ENCODE measurements at regions not wholly inside any gene's neighbourhood (a gene's known extent, or its start where the extent isn't known, plus 50 kb on each side); places are given as distances from the start of the nearest gene placed in this dataset.

- H3K79me2 ChIP-seq (ENCODE audit: control insufficient read depth, insufficient read depth, low read length) = no peaks in the 10 kb centered on the region
- intact Hi-C loops (cut with micrococcal nuclease) = no loop called here
- DNase-seq (ENCODE audit: extremely low read depth in 1 of 4, low spot score in 3 of 4) = no peak
- H2AFZ ChIP-seq (ENCODE audit: low read depth, low read length) = no peak overlapping the region
- H3K4me3 ChIP-seq = no peak overlapping the region
- H4K20me1 ChIP-seq (replicated peaks; ENCODE audit: control insufficient read depth, insufficient read depth, low read length) = no peaks in the 10 kb centered on the region
- POLR2A ChIA-PET = no interaction called here
- no peaks in the 10 kb centered on the region for H3K4me1 ChIP-seq (replicated peaks in 1 of 2; ENCODE audit: control insufficient read depth in 2 of 2, insufficient read depth in 2 of 2, low read length in 2 of 2)
- FAIRE-seq = no peak
- H3K9me1 ChIP-seq (ENCODE audit: control insufficient read depth, insufficient read depth, low read length) = no peaks in the 10 kb centered on the region
- CTCF ChIA-PET (ENCODE audit: low intra/inter-chr PET ratio) = no interaction called here
- ATAC-seq = no peak
- H3K4me2 ChIP-seq (ENCODE audit: insufficient read depth, low read length) = no peak overlapping the region
- H3K27me3 ChIP-seq (ENCODE audit: control insufficient read depth in 2 of 2, insufficient read depth in 2 of 2, low read length in 2 of 2) = no peaks in the 10 kb centered on the region
- WGBS (ENCODE audit: insufficient coverage, low coverage, missing lambda C conversion rate) = 3% methylated on average over 4 of the region's 4 CpGs
- BruUV-seq (replicated peaks) = no TSS peak
- H3K27ac ChIP-seq (ENCODE audit: extremely low read depth, low read depth, low read length) = no peak overlapping the region
- no peaks in the 10 kb centered on the region for H3K9me3 ChIP-seq (replicated peaks; ENCODE audit: control insufficient read depth, insufficient read depth, low read depth, low read length)
- TF ChIP-seq NR2C1 (IDR thresholded peaks at IDR 0.05) (no peak), NR2C1 (tag; IDR thresholded peaks at IDR 0.05) (no peak), TCF7 (IDR thresholded peaks at IDR 0.05; ENCODE audit: borderline replicate concordance) (no peak), DEAF1 (CRISPR knock-in tag; IDR thresholded peaks at IDR 0.05) (no peak), MIER1 (IDR thresholded peaks at IDR 0.05; ENCODE audit: low read depth) (no peak)
- H3K36me3 ChIP-seq (ENCODE audit: control insufficient read depth, insufficient read depth, low read length) = no peaks in the 10 kb centered on the region
- in situ Hi-C loops (cut with MboI) = no loop called here
- H3K9ac ChIP-seq (ENCODE audit: insufficient read depth in 1 of 2, low read depth in 2 of 2, low read length in 2 of 2) = no peak overlapping the region
These were observed 526.8 kb upstream of the GOT2 start for GRCh38 chr16:59260892-59261291.

GRCh38 chr16:59259950-59260319 is 525.8 kb upstream of the GOT2 start:
- Histone ChIP-seq H3K36me3 (ENCODE audit: control insufficient read depth, insufficient read depth, low read length) (no peaks in the 10 kb centered on the region), H2AFZ (ENCODE audit: low read depth, low read length) (no peak overlapping the region), H3K9me3 (replicated peaks; ENCODE audit: control insufficient read depth, insufficient read depth, low read depth, low read length) (no peaks in the 10 kb centered on the region), H3K4me3 (no peak overlapping the region), H3K9ac (ENCODE audit: insufficient read depth in 1 of 2, low read depth in 2 of 2, low read length in 2 of 2) (no peak overlapping the region), H4K20me1 (replicated peaks; ENCODE audit: control insufficient read depth, insufficient read depth, low read length) (no peaks in the 10 kb centered on the region), H3K4me1 (replicated peaks in 1 of 2; ENCODE audit: control insufficient read depth in 2 of 2, insufficient read depth in 2 of 2, low read length in 2 of 2) (no peaks in the 10 kb centered on the region), H3K27ac (ENCODE audit: extremely low read depth, low read depth, low read length) (no peak overlapping the region), H3K79me2 (ENCODE audit: control insufficient read depth, insufficient read depth, low read length) (no peaks in the 10 kb centered on the region), H3K9me1 (ENCODE audit: control insufficient read depth, insufficient read depth, low read length) (no peaks in the 10 kb centered on the region), H3K4me2 (ENCODE audit: insufficient read depth, low read length) (no peak overlapping the region), H3K27me3 (ENCODE audit: control insufficient read depth in 2 of 2, insufficient read depth in 2 of 2, low read length in 2 of 2) (no peaks in the 10 kb centered on the region)
- no peak for ATAC-seq
- DNase-seq (ENCODE audit: extremely low read depth in 1 of 4, low spot score in 3 of 4) = no peak
- POLR2A ChIA-PET = no interaction called here
- no TSS peak for BruUV-seq (replicated peaks)
- no peak for FAIRE-seq
- in situ Hi-C loops (cut with MboI) (no loop called here), intact Hi-C loops (cut with micrococcal nuclease) (no loop called here)
- TF ChIP-seq ESRRB (CRISPR knock-in tag; IDR thresholded peaks at IDR 0.05; ENCODE audit: borderline replicate concordance) (no peak), ZFPM2 (CRISPR knock-in tag; IDR thresholded peaks at IDR 0.05) (no peak), PHB (CRISPR knock-in tag; IDR thresholded peaks at IDR 0.05) (no peak), ELF1 (tag; IDR thresholded peaks at IDR 0.05) (no peak), CBX5 (IDR thresholded peaks at IDR 0.05; ENCODE audit: borderline replicate concordance, low read depth) (no peak), ASH1L (IDR thresholded peaks at IDR 0.05; ENCODE audit: borderline replicate concordance, low read depth, partially characterized antibody) (no peak)
- TF ChIP-seq, protein P1, sequence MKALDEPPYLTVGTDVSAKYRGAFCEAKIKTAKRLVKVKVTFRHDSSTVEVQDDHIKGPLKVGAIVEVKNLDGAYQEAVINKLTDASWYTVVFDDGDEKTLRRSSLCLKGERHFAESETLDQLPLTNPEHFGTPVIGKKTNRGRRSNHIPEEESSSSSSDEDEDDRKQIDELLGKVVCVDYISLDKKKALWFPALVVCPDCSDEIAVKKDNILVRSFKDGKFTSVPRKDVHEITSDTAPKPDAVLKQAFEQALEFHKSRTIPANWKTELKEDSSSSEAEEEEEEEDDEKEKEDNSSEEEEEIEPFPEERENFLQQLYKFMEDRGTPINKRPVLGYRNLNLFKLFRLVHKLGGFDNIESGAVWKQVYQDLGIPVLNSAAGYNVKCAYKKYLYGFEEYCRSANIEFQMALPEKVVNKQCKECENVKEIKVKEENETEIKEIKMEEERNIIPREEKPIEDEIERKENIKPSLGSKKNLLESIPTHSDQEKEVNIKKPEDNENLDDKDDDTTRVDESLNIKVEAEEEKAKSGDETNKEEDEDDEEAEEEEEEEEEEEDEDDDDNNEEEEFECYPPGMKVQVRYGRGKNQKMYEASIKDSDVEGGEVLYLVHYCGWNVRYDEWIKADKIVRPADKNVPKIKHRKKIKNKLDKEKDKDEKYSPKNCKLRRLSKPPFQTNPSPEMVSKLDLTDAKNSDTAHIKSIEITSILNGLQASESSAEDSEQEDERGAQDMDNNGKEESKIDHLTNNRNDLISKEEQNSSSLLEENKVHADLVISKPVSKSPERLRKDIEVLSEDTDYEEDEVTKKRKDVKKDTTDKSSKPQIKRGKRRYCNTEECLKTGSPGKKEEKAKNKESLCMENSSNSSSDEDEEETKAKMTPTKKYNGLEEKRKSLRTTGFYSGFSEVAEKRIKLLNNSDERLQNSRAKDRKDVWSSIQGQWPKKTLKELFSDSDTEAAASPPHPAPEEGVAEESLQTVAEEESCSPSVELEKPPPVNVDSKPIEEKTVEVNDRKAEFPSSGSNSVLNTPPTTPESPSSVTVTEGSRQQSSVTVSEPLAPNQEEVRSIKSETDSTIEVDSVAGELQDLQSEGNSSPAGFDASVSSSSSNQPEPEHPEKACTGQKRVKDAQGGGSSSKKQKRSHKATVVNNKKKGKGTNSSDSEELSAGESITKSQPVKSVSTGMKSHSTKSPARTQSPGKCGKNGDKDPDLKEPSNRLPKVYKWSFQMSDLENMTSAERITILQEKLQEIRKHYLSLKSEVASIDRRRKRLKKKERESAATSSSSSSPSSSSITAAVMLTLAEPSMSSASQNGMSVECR (CRISPR knock-in tag; IDR thresholded peaks at IDR 0.05) = no peak
- CTCF ChIA-PET (ENCODE audit: low intra/inter-chr PET ratio) = no interaction called here
